ENCODE measurements at regions not wholly inside any gene's neighbourhood (a gene's known extent, or its start where the extent isn't known, plus 50 kb on each side); places are given as distances from the start of the nearest gene placed in this dataset.
"Not testable (repeated sequence)": the region's sequence is repeated elsewhere in the genome, so short reads cannot be mapped to it uniquely, and the experiment has no call there.

DNA sequence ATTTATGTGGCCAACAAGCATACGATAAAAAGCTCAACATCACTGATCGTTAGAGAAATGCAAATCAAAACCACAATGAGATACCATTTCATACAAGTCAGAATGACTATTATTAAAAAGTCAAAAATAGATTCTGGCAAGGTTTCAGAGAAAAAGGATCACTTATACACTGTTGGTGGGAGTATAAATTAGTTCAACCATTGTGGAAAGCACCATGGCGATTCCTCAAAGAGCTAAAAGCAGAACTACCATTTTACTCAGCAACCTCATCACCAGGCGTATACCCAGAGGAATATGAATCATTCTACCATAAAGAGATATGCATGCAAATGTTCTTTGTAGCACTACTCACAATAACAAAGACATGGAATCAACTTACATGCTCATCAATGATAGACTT is 478.7 kb upstream of the GALNTL6 start:
- DNase-seq, result no peak

DNA sequence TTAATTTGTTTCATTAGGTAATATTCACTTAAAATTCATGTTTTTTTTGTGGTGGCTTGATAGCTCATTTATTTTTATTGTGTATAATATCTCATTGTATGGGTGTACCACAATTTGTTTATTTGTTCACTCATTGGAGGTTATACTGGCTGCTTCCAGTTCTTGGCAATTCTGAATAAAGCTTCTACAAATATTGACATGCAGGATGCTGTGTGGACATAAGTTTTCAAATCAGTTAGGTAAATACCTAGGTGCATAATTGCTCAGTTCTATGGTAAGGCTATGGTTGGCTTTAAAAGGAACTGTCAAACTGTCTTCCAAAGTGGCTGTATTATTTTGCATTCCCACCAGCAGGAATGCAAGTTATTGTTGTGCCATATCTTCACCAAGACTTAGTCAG is 504.5 kb upstream of the GALNTL6 start:
- DNase-seq, result no peak

DNA sequence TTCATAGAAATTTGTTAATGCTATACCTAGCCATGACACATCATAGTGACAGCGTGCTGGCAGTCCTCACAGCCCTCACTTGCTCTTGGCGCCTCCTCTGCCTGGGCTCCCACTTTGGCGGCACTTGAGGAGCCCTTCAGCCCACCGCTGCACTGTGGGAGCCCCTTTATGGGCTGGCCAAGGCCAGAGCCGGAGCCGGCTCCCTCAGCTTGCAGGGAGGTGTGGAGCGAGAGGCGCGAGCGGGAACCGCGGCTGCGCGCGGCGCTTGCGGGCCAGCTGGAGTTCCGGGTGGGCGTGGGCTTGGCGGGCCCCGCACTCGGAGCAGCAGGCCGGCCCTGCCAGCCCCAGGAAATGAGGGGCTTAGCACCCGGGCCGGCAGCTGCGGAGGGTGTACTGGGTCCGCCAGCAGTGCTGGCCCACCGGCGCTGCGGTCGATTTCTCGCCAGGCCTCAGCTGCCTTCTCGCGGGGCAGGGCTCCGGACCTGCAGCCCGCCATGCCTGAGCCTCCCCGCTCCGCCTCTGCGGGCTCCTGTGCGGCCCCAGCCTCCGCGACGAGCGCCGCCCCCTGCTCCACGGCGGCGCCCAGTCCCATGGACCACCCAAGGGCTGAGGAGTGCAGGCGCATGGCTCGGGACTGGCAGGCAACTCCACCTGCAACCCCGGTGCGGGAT is 515.0 kb upstream of the GALNTL6 start:
- DNase-seq, result not testable (repeated sequence)

DNA sequence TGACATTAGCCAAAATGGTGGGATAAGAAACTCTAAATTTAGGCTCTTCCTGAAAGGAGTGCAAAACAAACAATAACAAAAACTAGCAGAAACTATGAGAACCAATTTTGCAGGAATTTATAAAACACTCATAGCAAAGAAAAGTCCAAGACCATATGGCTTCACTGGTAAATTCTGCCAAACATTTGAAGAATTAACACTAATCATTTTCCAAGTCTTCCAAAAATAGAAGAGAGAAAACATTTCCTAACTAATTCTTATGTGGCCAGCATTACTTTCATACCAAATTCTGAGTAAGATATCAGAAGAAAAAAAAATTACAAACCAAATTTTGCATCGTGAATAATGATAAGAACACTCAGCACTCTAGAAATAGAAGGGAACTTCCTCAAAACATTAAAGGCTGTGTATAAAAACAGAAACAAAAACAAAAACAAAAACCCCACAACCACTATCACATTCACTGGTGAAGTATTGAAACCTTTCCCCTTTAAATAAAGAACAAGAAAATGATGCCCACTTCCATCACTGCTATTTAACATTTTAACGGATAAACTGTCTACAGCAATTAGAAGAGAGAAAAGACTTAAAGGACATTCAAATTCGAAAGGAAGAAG is 524.3 kb upstream of the GALNTL6 start:
- no peak for DNase-seq

DNA sequence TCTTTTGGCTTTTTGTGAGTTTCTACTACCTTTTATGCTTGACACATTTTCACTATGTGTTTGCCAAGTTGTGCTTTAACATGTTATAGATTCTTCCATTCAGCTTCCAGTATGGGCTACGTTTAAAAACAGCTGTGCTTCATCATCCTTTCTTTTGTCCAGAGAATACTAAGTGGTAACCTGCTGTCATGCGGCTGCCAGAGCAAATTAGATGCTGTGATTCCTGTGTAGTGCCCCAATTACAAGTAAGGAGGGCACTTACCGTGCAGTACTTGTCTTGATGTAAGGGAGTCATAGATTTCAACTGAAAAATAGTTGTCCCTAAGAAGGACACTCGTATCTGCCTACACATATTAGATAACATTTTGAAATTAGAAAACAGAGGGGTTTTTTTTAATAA is 531.8 kb upstream of the GALNTL6 start:
- no peak for DNase-seq

- no peak for DNase-seq
These were observed 534.1 kb upstream of the GALNTL6 start for GRCh38 chr4:171279131-171279530.

DNA sequence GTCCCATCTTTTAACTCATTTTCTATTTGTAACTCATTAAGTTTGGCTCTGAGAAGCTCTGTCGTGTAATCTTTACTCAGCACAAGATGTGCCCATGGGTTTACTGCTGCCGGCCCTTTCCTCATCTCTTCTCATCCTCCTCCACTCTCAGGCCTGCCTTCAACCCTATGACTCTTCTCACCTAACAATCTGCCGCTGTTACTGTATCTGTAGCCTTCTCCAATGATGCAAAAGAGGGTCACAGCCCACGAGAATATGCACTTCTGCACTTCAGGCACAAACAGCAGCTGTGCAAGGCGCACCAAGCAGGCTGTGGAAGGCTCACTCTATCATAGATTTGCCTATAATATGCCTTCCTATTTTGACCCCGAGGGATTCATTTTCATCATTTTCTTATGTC is 546.5 kb upstream of the GALNTL6 start:
- no peak for DNase-seq

GRCh38 chr4:171265190-171265818 is 547.9 kb upstream of the GALNTL6 start:
- DNase-seq, result no peak

DNA sequence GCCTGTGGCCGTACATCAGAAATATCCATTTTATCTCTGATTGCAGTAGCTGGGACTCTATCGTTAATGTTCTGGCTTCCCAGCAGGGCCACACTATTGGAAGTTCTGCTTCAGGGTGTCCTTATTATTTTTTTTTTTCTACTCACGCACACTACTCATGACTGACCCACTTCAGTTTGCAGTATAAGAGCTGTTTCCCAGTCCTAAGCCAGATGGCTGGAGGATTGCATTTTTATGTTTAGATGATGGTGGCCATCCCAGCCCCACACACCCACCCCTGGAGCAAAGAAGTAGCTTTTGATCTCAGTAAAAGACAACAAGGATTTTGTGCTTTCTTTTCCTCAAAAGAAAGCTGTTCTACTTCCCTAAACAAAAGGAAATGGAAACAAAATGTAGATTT is 557.0 kb upstream of the GALNTL6 start:
- no peak for DNase-seq

GRCh38 chr4:171246948-171247347 is 566.3 kb upstream of the GALNTL6 start:
- DNase-seq, result no peak

GRCh38 chr4:171242831-171243230 is 570.4 kb upstream of the GALNTL6 start:
- DNase-seq, result no peak

- DNase-seq, result no peak
These were observed 574.0 kb upstream of the GALNTL6 start for GRCh38 chr4:171239196-171239595.

DNA sequence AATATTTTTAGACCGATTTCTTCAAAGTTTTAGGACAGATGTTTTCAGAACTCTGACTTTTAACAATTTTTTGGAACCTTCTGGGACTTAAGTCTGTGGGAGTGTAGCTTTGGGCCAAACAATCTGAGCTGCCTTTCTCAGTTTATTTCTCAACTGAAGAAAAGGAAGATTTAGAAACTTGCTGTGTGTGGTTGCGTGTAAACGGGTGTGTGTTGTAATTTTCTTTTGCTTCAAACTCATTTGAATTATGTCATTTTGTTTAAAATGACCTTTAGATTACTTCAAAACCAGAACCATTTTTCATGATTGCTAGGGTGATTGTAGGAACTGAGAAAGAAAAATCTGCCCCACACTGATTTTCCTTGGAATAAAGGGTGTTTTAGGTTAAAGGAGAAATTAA is 577.7 kb upstream of the GALNTL6 start:
- no peak for DNase-seq

GRCh38 chr4:171229354-171229753 is 583.9 kb upstream of the GALNTL6 start:
- not testable (repeated sequence) for DNase-seq

DNA sequence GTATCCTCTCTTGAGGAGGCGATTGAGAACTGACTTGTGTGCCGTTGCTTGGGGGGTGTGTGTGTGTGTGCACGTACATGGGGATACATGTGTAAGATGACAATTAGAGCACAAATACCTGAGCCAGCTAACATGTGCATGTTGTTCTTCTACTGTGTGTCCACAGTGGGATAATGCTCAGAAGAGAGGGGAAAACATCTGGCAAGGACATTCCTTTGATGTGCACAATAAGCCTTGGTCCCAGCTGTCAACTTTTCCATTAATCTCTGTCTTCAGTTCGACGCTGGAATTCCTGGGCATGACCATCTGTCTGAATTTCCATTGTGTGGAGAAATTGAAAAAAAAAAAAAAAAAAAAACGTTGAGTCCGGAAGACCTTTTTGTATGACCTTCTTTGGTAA is 592.0 kb upstream of the GALNTL6 start:
- no peak for DNase-seq

GRCh38 chr4:171203425-171203824 is 609.8 kb upstream of the GALNTL6 start:
- no peak for DNase-seq

- no peak for DNase-seq
These were observed 610.3 kb upstream of the GALNTL6 start for GRCh38 chr4:171202908-171203307.

DNA sequence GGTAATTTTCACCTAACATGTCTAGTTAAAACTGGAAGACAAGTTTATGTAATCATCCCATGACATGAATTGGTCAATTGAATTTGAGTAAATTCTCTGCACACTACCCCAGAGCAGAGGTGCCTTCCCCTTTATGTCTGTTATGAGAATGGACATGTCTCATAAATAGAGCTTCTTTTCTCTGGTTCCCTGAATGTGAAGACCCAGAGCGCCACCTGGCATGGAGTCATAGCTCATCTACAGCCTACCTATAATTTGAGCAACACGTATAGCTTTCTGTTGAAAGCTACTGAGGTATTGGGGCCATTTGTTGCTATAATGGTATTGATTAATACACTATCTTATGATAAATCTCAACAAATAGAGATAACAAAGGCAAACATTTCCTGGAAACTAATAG is 626.5 kb upstream of the GALNTL6 start:
- DNase-seq, result no peak

GRCh38 chr4:171181090-171181489 is 632.1 kb upstream of the GALNTL6 start:
- DNase-seq, result no peak

DNA sequence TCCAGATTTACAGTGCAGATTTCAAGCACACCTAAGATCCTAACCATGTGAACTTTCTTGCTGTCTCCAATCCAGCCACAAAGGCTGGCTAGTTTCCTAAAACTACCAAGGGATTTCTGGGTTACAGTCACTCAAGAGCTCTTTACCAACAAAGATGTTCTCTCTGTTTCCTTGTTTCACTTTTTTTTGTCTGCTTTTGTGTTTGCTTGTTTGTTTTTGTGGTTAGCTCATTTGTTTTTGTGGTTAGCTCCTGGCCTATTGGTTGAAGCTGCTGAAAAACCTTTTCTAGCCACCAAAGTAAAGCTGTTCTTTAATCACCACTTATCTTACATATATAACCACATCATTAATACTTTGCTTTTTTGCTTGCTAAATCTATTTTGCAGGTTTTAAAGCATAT is 642.5 kb upstream of the GALNTL6 start:
- DNase-seq, result no peak

GRCh38 chr4:171169396-171169795 is 643.8 kb upstream of the GALNTL6 start:
- DNase-seq, result no peak

DNA sequence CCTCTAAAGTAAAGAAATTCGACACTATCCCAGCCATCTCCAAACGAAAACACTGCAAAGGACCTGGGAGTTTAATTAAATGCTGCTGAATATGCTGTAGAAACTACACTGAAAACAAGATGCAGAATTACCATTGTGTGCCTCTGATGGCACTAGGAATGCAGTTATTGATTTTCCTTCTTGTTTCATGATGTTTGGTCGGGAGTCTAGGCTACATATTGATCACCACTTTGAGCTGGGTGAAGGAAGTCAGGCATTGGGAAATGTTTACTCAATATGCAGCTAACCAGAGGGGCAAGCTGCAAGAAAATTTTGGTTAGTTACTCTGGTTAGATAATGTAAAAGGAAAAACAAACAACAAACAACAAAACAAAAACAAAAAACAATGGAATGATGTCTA is 650.7 kb upstream of the GALNTL6 start:
- no peak for DNase-seq

- DNase-seq, result no peak
These were observed 655.6 kb upstream of the GALNTL6 start for GRCh38 chr4:171157462-171158082.

DNA sequence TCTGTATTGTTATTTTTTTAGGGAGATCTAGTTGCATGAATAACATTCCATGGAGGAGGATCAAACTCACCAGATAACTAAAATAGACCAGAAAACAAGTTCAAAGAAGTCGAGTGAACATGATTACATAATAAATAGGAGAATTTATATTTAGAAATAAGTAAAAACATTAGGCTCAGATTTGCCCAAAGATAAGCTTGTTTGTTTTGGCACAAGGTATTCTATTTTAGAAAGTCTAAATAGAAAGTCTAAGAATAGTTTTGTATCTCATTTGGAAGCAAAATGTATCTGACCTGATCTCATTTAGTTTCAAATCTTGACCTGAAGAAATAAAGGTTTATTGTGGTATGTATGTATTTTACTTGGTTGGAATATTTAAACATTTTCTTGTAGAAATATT is 670.6 kb upstream of the GALNTL6 start:
- DNase-seq, result no peak

Data from NCI-H187 (cell line).